WERI-Rb-1 (cell line): ENCODE measurements at regions not wholly inside any gene's neighbourhood (a gene's known extent, or its start where the extent isn't known, plus 50 kb on each side); places are given as distances from the start of the nearest gene placed in this dataset.

Experiments used
- DNase-seq: peaks from one replicate; pipeline ENCODE4 v3.0.0-alpha.2; 2020
- H3K27ac ChIP-seq: fragments of 250-450 bp; sonication (Bioruptor Pico); 2 replicates; pipeline ENCODE4 v1.5.1; 2020; ENCODE audit warnings: mild to moderate bottlenecking, moderate library complexity
- H3K27me3 ChIP-seq: fragments of 250-450 bp; sonication (Bioruptor Pico); 2 replicates; pipeline ENCODE4 v1.5.1; 2021; ENCODE audit warnings: mild to moderate bottlenecking, low read depth, moderate library complexity; ENCODE audit not compliant: insufficient read depth, severe bottlenecking
- H3K36me3 ChIP-seq: fragments of 250-450 bp; sonication (Bioruptor Pico); 2 replicates; pipeline ENCODE4 v1.5.1; 2020; ENCODE audit warnings: mild to moderate bottlenecking, moderate library complexity
- H3K4me3 ChIP-seq: 2 replicates; pipeline ENCODE4 v1.5.1; 2011; ENCODE audit warnings: low read depth, mild to moderate bottlenecking, control low read depth, low read length
- H3K9me3 ChIP-seq: fragments of 250-450 bp; sonication (Bioruptor Pico); 2 replicates; pipeline ENCODE4 v1.5.1; 2021; ENCODE audit warnings: mild to moderate bottlenecking, moderate library complexity; ENCODE audit not compliant: severe bottlenecking
- TF ChIP-seq, protein P1 (sequence below): IDR thresholded peaks from 2 replicates; pipeline ENCODE4 v1.5.1; 2011; ENCODE audit warnings: low read depth, mild to moderate bottlenecking, control low read depth, inconsistent platforms, low read length

DNA sequence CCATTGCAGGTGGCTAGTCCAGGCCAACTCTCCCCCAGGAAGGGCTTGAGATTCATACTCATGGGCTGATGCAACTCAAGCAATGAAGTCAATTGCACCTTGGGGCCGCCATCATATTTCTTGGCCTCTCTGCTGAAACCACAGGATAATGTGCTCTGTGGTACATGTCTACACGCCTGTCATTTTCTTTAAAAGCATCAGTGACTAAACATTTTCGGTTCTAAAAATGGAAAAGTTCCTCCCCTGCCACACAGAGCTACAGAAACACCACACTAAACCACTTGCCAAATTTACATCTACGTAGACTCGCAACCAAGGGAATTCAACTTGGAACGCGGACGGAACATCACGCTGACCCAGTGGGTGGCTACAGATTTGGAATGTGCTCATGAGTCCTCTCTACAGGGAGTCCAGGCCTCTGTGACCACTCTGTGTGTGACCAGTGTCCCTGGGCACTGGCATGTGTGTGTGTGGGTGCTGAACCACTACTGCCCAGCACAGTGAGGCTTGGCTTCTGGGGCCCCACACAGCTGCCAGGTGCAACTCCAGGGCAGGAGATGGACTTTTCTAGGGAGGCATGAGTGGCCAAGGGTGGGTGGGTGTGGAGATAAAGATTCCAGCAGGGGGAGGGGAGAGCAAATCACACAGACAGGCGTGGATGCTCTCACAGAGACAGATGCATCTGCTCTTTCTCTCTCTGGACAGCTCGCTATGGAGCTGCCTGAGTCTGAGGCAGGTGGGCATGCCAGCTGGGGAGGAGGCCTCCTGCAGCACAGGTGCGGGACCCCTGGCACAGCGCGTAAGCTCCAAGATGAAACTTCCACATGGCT is 261.9 kb downstream of the CTTN start:
- H3K36me3 ChIP-seq: no peaks in the 10 kb centered on the region
- no peak overlapping the region for H3K27ac ChIP-seq
- TF ChIP-seq, protein P1, sequence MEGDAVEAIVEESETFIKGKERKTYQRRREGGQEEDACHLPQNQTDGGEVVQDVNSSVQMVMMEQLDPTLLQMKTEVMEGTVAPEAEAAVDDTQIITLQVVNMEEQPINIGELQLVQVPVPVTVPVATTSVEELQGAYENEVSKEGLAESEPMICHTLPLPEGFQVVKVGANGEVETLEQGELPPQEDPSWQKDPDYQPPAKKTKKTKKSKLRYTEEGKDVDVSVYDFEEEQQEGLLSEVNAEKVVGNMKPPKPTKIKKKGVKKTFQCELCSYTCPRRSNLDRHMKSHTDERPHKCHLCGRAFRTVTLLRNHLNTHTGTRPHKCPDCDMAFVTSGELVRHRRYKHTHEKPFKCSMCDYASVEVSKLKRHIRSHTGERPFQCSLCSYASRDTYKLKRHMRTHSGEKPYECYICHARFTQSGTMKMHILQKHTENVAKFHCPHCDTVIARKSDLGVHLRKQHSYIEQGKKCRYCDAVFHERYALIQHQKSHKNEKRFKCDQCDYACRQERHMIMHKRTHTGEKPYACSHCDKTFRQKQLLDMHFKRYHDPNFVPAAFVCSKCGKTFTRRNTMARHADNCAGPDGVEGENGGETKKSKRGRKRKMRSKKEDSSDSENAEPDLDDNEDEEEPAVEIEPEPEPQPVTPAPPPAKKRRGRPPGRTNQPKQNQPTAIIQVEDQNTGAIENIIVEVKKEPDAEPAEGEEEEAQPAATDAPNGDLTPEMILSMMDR: no peak
- no peaks in the 10 kb centered on the region for H3K27me3 ChIP-seq
- no peak overlapping the region for H3K4me3 ChIP-seq
- H3K9me3 ChIP-seq: no peaks in the 10 kb centered on the region
- no peak for DNase-seq

DNA sequence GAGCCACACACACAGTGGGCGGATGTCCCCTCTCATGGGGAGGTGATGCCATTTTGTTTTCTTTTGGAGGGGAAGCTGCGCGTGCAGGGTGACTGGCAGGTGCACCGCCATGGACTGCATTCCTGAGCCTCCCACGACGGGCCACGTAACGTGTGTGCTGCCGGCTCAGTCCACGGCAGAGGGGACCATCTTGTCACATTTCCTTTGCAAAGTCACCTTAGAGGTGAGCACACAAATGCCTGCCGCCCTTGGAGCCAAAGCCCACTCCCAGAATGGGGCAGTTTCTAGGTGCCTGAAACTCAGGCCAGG is 262.5 kb downstream of the CTTN start:
- Histone ChIP-seq H3K9me3 (no peaks in the 10 kb centered on the region), H3K36me3 (no peaks in the 10 kb centered on the region), H3K27ac (no peak overlapping the region), H3K27me3 (no peaks in the 10 kb centered on the region), H3K4me3 (no peak overlapping the region; the same call in 1 of the 2 replicates)
- no peak for DNase-seq
- TF ChIP-seq, protein P1: no peak

DNA sequence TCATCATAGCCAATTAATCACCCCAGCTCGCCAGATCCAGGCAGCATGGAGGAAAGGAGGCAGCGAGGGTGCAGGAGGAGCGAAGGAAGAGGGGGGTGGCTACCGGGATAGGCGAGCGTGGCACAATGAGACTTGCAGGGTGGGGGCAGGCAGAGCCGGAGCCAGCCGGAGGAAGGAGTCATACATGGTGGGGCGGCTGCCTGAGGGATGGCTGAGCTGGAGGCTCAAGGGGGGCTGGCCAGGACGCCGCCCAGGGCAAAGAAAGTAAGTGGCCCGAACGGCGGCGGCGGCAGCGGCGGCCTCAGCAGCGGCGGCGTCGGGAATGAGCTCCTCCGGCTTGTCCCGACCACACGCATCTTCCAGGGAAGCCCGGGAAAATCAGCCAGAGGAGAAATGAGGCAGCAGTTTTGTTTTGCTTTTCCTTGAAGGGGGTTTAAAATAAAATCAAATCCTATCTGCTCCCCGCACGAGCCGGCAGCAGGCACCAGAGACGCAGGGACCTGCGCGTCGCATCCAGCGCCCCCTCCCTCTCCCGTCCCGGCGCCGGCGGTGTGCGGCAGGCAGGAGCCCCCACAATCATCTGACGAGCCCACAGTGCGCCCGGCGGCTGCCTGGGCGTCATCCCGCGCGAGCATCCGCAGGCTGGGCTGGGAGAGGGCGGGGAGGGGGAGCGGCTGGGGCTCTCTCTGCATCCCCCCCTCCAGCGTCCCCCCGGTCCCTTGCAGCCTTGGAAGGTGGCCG is 263.6 kb downstream of the CTTN start:
- TF ChIP-seq, protein P1: no peak
- peak overlapping the region; percentile 66 for H3K4me3 ChIP-seq
- no peaks in the 10 kb centered on the region for H3K36me3 ChIP-seq
- peak; percentile 62 for DNase-seq
- H3K27ac ChIP-seq: peak overlapping the region; percentile 65
- no peaks in the 10 kb centered on the region for H3K27me3 ChIP-seq
- no peaks in the 10 kb centered on the region for H3K9me3 ChIP-seq

DNA sequence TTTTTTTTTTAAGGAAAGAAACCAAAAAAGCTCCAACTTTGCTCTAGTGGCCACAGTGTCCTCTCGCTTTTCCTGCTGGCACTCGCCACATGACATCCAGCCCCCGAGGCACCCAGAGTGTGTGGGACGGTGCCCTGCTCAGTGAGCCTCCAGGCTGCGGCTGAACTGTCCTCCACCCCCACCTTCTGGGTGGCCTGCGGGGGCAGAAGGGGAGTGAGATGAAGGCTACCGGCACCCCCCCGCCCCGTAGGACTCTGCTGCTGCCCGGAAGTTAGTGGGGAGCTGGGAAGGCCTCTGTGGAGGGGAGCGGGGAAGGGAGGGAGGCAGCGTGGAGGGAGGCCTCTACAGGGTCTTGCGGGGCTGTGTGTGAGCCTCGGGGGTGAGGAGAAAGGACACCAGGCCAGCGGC is 264.4 kb downstream of the CTTN start:
- no peaks in the 10 kb centered on the region for H3K36me3 ChIP-seq
- TF ChIP-seq, protein P1: no peak
- no peak overlapping the region for H3K27ac ChIP-seq
- H3K27me3 ChIP-seq: no peaks in the 10 kb centered on the region
- DNase-seq: no peak
- H3K4me3 ChIP-seq: peak overlapping the region; percentile 66
- H3K9me3 ChIP-seq: no peaks in the 10 kb centered on the region

DNA sequence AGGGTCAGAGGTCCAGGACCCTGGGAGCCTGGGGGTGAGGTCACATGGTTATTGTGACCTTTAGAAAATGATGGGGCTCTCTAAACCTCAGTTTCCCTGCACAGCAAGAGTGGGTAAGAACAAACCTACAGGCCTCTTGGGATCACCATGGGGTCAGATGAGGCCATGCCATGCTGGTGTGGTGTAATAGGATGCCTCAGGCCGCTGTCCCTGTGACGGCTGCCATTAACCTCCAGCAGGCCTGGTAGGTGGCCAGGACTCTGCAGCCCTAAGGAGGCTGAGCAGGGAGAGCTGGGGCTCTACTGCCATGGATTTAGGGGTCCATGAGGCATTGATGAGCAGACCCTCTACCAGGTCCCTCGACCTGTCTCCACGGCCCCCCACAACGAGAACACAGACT is 265.5 kb downstream of the CTTN start:
- H3K4me3 ChIP-seq: no peak overlapping the region
- no peak for DNase-seq
- H3K9me3 ChIP-seq: no peaks in the 10 kb centered on the region
- no peaks in the 10 kb centered on the region for H3K27me3 ChIP-seq
- TF ChIP-seq, protein P1: no peak
- no peaks in the 10 kb centered on the region for H3K36me3 ChIP-seq
- H3K27ac ChIP-seq: no peak overlapping the region
